Fibroblast of skin of right quadriceps (primary cell): ENCODE measurements at regions not wholly inside any gene's neighbourhood (a gene's known extent, or its start where the extent isn't known, plus 50 kb on each side); places are given as distances from the start of the nearest gene placed in this dataset.
"Not testable (repeated sequence)": the region's sequence is repeated elsewhere in the genome, so short reads cannot be mapped to it uniquely, and the experiment has no call there.

Source experiments
- DNase-seq: peaks from one replicate; pipeline ENCODE4 v3.0.0-alpha.2; 2013

- no peak for DNase-seq
Measured at GRCh38 chr4:64960516-64960915, 551.3 kb upstream of the TECRL start.

GRCh38 chr4:64940698-64941097 is 531.4 kb upstream of the TECRL start:
- DNase-seq = peak; percentile 2

GRCh38 chr4:64935469-64936001 is 526.3 kb upstream of the TECRL start:
- DNase-seq = no peak

GRCh38 chr4:64911846-64912245 is 502.6 kb upstream of the TECRL start:
- no peak for DNase-seq

- no peak for DNase-seq
Measured at GRCh38 chr4:64903986-64904385, 494.7 kb upstream of the TECRL start.

GRCh38 chr4:64899563-64899962 is 490.3 kb upstream of the TECRL start:
- DNase-seq = peak; percentile 3

GRCh38 chr4:64899030-64899429 is 489.8 kb upstream of the TECRL start:
- DNase-seq = not testable (repeated sequence)

GRCh38 chr4:64897683-64898082 is 488.4 kb upstream of the TECRL start:
- DNase-seq = no peak

GRCh38 chr4:64895031-64895430 is 485.8 kb upstream of the TECRL start:
- no peak for DNase-seq

GRCh38 chr4:64893205-64893604 is 484.0 kb upstream of the TECRL start:
- DNase-seq = no peak

GRCh38 chr4:64889906-64890610 is 480.8 kb upstream of the TECRL start:
- no peak for DNase-seq

GRCh38 chr4:64883087-64883807 is 474.0 kb upstream of the TECRL start:
- no peak for DNase-seq

- DNase-seq = no peak
Measured at GRCh38 chr4:64882311-64883086, 473.2 kb upstream of the TECRL start.

GRCh38 chr4:64880557-64880956 is 471.3 kb upstream of the TECRL start:
- DNase-seq = no peak

- DNase-seq = no peak
Measured at GRCh38 chr4:64876021-64876420, 466.8 kb upstream of the TECRL start.

- no peak for DNase-seq
Measured at GRCh38 chr4:64870558-64870957, 461.3 kb upstream of the TECRL start.

- DNase-seq = no peak
Measured at GRCh38 chr4:64857815-64858214, 448.6 kb upstream of the TECRL start.

- no peak for DNase-seq
Measured at GRCh38 chr4:64857198-64857597, 447.9 kb upstream of the TECRL start.

GRCh38 chr4:64846417-64846816 is 437.2 kb upstream of the TECRL start:
- no peak for DNase-seq

GRCh38 chr4:64829749-64830148 is 420.5 kb upstream of the TECRL start:
- no peak for DNase-seq

GRCh38 chr4:64824591-64824990 is 415.3 kb upstream of the TECRL start:
- DNase-seq = no peak

GRCh38 chr4:64822405-64822804 is 413.2 kb upstream of the TECRL start:
- DNase-seq = no peak

GRCh38 chr4:64821219-64821976 is 412.1 kb upstream of the TECRL start:
- no peak for DNase-seq
